SK-N-SH treated with all-trans-retinoic acid at 6 μM for 48 hours (cell line): ENCODE measurements at regions not wholly inside any gene's neighbourhood (a gene's known extent, or its start where the extent isn't known, plus 50 kb on each side); places are given as distances from the start of the nearest gene placed in this dataset.

Experiments used
- ESRRG ChIP-seq: fragments of 250-450 bp; sonication (Bioruptor Pico); IDR thresholded peaks from 2 replicates; pipeline ENCODE4 v1.6.1; 2021; ENCODE audit warnings: mild to moderate bottlenecking
- GLIS3 ChIP-seq: fragments of 250-450 bp; sonication (Bioruptor Pico); IDR thresholded peaks from 2 replicates; pipeline ENCODE4 v1.5.0; 2020; ENCODE audit warnings: mild to moderate bottlenecking, moderate library complexity
- ISL1 ChIP-seq: fragments of 250-450 bp; sonication (Bioruptor Pico); IDR thresholded peaks from 2 replicates; pipeline ENCODE4 v2.1.2; 2022; ENCODE audit warnings: mild to moderate bottlenecking, moderate library complexity
- RARB ChIP-seq: fragments of 250-450 bp; sonication (Bioruptor Pico); IDR thresholded peaks from 2 replicates; pipeline ENCODE4 v1.8.0; 2021; ENCODE audit warnings: mild to moderate bottlenecking, moderate library complexity
- TOX ChIP-seq: fragments of 250-450 bp; sonication (Bioruptor Pico); IDR thresholded peaks from 2 replicates; pipeline ENCODE4 v1.8.0; 2021; ENCODE audit warnings: mild to moderate bottlenecking, moderate library complexity, borderline replicate concordance
- ZC3H10 ChIP-seq: fragments of 250-450 bp; sonication (Bioruptor Pico); IDR thresholded peaks from 2 replicates; pipeline ENCODE4 v1.5.1; 2021; ENCODE audit warnings: mild to moderate bottlenecking, moderate library complexity
- ZFP3 ChIP-seq: fragments of 250-450 bp; sonication (Bioruptor Pico); IDR thresholded peaks from 2 replicates; pipeline ENCODE4 v1.5.0; 2020; ENCODE audit warnings: mild to moderate bottlenecking, moderate library complexity
- ZFP30 ChIP-seq: fragments of 450-650 bp; formaldehyde crosslinking; IDR thresholded peaks from 2 replicates; pipeline ENCODE4 v1.5.0; 2022; ENCODE audit warnings: mild to moderate bottlenecking, moderate library complexity
- TF ChIP-seq, protein P1 (sequence below): fragments of 250-450 bp; sonication (Bioruptor Pico); IDR thresholded peaks from 2 replicates; pipeline ENCODE4 v1.5.1; 2020; ENCODE audit warnings: low read depth, mild to moderate bottlenecking, moderate library complexity
- TF ChIP-seq, protein P2 (sequence below): fragments of 250-450 bp; sonication (Bioruptor Pico); IDR thresholded peaks from 2 replicates; pipeline ENCODE4 v1.8.0; 2020; ENCODE audit warnings: mild to moderate bottlenecking, moderate library complexity, borderline replicate concordance
- TF ChIP-seq, protein P3 (sequence below): fragments of 250-450 bp; sonication (Bioruptor Pico); IDR thresholded peaks from 2 replicates; pipeline ENCODE4 v1.5.0; 2020; ENCODE audit warnings: mild to moderate bottlenecking, moderate library complexity

DNA sequence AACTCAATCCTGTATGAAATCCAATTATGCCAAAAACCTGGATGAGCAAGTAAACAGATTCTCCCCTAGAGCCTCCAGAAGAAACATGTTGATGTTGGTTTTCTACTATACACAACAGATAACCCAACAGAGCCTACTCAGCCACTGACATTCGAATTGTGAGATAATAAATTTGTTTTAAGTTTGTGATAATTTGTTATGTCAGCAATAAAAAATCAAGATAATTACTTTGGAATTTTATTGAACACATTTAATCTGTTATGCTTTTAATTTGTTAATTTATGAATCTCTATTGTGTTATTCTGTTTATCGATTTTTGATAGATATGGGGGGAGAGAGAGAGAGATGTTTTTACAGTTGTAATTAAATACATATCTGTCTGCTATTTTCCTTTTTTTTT lies 1016.1 kb upstream of the PCDH7 start:
- TF ChIP-seq, protein P1, sequence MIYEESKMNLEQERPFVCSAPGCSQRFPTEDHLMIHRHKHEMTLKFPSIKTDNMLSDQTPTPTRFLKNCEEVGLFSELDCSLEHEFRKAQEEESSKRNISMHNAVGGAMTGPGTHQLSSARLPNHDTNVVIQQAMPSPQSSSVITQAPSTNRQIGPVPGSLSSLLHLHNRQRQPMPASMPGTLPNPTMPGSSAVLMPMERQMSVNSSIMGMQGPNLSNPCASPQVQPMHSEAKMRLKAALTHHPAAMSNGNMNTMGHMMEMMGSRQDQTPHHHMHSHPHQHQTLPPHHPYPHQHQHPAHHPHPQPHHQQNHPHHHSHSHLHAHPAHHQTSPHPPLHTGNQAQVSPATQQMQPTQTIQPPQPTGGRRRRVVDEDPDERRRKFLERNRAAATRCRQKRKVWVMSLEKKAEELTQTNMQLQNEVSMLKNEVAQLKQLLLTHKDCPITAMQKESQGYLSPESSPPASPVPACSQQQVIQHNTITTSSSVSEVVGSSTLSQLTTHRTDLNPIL = no peak
- TF ChIP-seq, protein P2, sequence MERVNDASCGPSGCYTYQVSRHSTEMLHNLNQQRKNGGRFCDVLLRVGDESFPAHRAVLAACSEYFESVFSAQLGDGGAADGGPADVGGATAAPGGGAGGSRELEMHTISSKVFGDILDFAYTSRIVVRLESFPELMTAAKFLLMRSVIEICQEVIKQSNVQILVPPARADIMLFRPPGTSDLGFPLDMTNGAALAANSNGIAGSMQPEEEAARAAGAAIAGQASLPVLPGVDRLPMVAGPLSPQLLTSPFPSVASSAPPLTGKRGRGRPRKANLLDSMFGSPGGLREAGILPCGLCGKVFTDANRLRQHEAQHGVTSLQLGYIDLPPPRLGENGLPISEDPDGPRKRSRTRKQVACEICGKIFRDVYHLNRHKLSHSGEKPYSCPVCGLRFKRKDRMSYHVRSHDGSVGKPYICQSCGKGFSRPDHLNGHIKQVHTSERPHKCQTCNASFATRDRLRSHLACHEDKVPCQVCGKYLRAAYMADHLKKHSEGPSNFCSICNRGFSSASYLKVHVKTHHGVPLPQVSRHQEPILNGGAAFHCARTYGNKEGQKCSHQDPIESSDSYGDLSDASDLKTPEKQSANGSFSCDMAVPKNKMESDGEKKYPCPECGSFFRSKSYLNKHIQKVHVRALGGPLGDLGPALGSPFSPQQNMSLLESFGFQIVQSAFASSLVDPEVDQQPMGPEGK (CRISPR knock-in tag) = no peak
- no peak for TF ChIP-seq RARB (CRISPR knock-in tag)
- TF ChIP-seq, protein P3, sequence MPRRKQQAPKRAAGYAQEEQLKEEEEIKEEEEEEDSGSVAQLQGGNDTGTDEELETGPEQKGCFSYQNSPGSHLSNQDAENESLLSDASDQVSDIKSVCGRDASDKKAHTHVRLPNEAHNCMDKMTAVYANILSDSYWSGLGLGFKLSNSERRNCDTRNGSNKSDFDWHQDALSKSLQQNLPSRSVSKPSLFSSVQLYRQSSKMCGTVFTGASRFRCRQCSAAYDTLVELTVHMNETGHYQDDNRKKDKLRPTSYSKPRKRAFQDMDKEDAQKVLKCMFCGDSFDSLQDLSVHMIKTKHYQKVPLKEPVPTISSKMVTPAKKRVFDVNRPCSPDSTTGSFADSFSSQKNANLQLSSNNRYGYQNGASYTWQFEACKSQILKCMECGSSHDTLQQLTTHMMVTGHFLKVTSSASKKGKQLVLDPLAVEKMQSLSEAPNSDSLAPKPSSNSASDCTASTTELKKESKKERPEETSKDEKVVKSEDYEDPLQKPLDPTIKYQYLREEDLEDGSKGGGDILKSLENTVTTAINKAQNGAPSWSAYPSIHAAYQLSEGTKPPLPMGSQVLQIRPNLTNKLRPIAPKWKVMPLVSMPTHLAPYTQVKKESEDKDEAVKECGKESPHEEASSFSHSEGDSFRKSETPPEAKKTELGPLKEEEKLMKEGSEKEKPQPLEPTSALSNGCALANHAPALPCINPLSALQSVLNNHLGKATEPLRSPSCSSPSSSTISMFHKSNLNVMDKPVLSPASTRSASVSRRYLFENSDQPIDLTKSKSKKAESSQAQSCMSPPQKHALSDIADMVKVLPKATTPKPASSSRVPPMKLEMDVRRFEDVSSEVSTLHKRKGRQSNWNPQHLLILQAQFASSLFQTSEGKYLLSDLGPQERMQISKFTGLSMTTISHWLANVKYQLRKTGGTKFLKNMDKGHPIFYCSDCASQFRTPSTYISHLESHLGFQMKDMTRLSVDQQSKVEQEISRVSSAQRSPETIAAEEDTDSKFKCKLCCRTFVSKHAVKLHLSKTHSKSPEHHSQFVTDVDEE (CRISPR knock-in tag) = no peak
- no peak for TF ChIP-seq ZC3H10 (CRISPR knock-in tag)
- TF ChIP-seq ESRRG (CRISPR knock-in tag) = no peak
- no peak for TF ChIP-seq ISL1 (CRISPR knock-in tag)
- no peak for TF ChIP-seq ZFP30
- no peak for TF ChIP-seq ZFP3 (CRISPR knock-in tag)
- TF ChIP-seq TOX (CRISPR knock-in tag) = no peak
- TF ChIP-seq GLIS3 (CRISPR knock-in tag) = no peak
